ENCODE measurements at regions not wholly inside any gene's neighbourhood (a gene's known extent, or its start where the extent isn't known, plus 50 kb on each side); places are given as distances from the start of the nearest gene placed in this dataset.

GRCh38 chr13:34254366-34254765 lies 436.4 kb downstream of the RFC3 start:
- Histone ChIP-seq H3K4me3 (ENCODE audit: low read depth, low read length) (no peak overlapping the region), H3K27me3 (ENCODE audit: control insufficient read depth, insufficient read depth, low read length) (no peaks in the 10 kb centered on the region), H3K36me3 (ENCODE audit: control insufficient read depth, insufficient read depth, low read length) (no peaks in the 10 kb centered on the region)
- TF ChIP-seq, protein P1, sequence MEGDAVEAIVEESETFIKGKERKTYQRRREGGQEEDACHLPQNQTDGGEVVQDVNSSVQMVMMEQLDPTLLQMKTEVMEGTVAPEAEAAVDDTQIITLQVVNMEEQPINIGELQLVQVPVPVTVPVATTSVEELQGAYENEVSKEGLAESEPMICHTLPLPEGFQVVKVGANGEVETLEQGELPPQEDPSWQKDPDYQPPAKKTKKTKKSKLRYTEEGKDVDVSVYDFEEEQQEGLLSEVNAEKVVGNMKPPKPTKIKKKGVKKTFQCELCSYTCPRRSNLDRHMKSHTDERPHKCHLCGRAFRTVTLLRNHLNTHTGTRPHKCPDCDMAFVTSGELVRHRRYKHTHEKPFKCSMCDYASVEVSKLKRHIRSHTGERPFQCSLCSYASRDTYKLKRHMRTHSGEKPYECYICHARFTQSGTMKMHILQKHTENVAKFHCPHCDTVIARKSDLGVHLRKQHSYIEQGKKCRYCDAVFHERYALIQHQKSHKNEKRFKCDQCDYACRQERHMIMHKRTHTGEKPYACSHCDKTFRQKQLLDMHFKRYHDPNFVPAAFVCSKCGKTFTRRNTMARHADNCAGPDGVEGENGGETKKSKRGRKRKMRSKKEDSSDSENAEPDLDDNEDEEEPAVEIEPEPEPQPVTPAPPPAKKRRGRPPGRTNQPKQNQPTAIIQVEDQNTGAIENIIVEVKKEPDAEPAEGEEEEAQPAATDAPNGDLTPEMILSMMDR (IDR thresholded peaks at IDR 0.05; ENCODE audit: insufficient read depth, low read length, poor library complexity, severe bottlenecking) = no peak
- no peak for DNase-seq (ENCODE audit: low read depth)

DNA sequence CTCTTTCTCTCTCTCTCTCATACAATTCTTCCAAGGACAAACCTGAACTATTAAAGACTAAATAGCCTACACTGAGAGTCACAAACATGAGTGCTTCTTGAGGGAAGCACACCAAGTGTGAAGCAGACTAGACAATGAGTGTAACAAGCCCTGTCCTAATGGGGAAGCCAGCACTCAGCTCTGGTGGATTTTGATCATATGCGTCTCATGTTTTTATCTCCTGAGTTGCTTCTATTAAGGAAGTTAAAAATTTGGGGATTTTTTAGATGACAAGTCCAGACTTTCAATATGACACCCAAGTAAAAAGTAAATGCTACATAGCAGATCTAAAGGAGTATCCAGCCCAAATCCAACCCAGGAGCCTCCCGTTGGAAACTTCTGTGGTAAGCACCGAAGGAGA lies 437.8 kb downstream of the RFC3 start:
- Histone ChIP-seq H3K27me3 (ENCODE audit: control insufficient read depth, insufficient read depth, low read length) (no peaks in the 10 kb centered on the region), H3K4me3 (ENCODE audit: low read depth, low read length) (no peak overlapping the region), H3K36me3 (ENCODE audit: control insufficient read depth, insufficient read depth, low read length) (no peaks in the 10 kb centered on the region)
- TF ChIP-seq, protein P1 (IDR thresholded peaks at IDR 0.05; ENCODE audit: insufficient read depth, low read length, poor library complexity, severe bottlenecking) = no peak
- DNase-seq (ENCODE audit: low read depth) = no peak

GRCh38 chr13:34256236-34256635 lies 438.3 kb downstream of the RFC3 start:
- Histone ChIP-seq H3K36me3 (ENCODE audit: control insufficient read depth, insufficient read depth, low read length) (no peaks in the 10 kb centered on the region), H3K27me3 (ENCODE audit: control insufficient read depth, insufficient read depth, low read length) (no peaks in the 10 kb centered on the region), H3K4me3 (ENCODE audit: low read depth, low read length) (no peak overlapping the region)
- no peak for DNase-seq (ENCODE audit: low read depth)
- TF ChIP-seq, protein P1 (IDR thresholded peaks at IDR 0.05; ENCODE audit: insufficient read depth, low read length, poor library complexity, severe bottlenecking) = no peak

DNA sequence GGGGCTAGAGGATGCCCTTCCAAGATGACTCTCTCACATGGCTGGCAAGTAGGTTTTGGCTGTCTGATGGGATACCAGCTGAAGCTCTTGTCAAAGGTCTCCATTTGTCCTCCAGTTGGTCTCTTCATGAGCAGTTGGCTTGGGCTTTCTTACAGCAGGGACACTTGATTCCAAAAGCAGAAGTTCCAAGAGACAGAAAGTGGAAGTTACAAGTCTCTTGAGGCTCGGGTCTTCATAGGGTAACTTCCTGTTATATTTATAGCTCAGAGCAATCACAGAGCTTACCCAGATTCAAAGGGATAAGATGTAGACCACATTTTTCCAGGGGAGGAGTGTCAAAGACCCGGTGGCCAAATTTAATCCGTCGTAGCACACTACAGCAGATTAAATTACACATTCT lies 440.0 kb downstream of the RFC3 start:
- DNase-seq (ENCODE audit: low read depth) = no peak
- TF ChIP-seq, protein P1 (IDR thresholded peaks at IDR 0.05; ENCODE audit: insufficient read depth, low read length, poor library complexity, severe bottlenecking) = no peak
- no peaks in the 10 kb centered on the region for H3K36me3 ChIP-seq (ENCODE audit: control insufficient read depth, insufficient read depth, low read length)
- H3K4me3 ChIP-seq (ENCODE audit: low read depth, low read length) = no peak overlapping the region
- H3K27me3 ChIP-seq (ENCODE audit: control insufficient read depth, insufficient read depth, low read length) = no peaks in the 10 kb centered on the region

GRCh38 chr13:34258646-34259386 lies 440.9 kb downstream of the RFC3 start:
- no peak for DNase-seq (ENCODE audit: low read depth)
- TF ChIP-seq, protein P1 (IDR thresholded peaks at IDR 0.05; ENCODE audit: insufficient read depth, low read length, poor library complexity, severe bottlenecking) = no peak
- Histone ChIP-seq H3K27me3 (ENCODE audit: control insufficient read depth, insufficient read depth, low read length) (no peaks in the 10 kb centered on the region), H3K36me3 (ENCODE audit: control insufficient read depth, insufficient read depth, low read length) (no peaks in the 10 kb centered on the region), H3K4me3 (ENCODE audit: low read depth, low read length) (no peak overlapping the region)

GRCh38 chr13:34263681-34264080 lies 445.7 kb downstream of the RFC3 start:
- DNase-seq (ENCODE audit: low read depth) = no peak
- Histone ChIP-seq H3K27me3 (ENCODE audit: control insufficient read depth, insufficient read depth, low read length) (no peaks in the 10 kb centered on the region), H3K4me3 (ENCODE audit: low read depth, low read length) (no peak overlapping the region), H3K36me3 (ENCODE audit: control insufficient read depth, insufficient read depth, low read length) (no peaks in the 10 kb centered on the region)
- TF ChIP-seq, protein P1 (IDR thresholded peaks at IDR 0.05; ENCODE audit: insufficient read depth, low read length, poor library complexity, severe bottlenecking) = no peak

Data from kidney epithelial cell (primary cell).